Upper lobe of left lung (tissue), 6 donors: ENCODE measurements at regions not wholly inside any gene's neighbourhood (a gene's known extent, or its start where the extent isn't known, plus 50 kb on each side); places are given as distances from the start of the nearest gene placed in this dataset.

ENCODE experiments used
- ATAC-seq, 2 donors: fragments of 200-7000 bp; cut with Tn5 transposase; one replicate each; pipeline ENCODE4 v1.9.1; 2022; ENCODE audit warnings: mild to moderate bottlenecking in 2 of 2, moderate library complexity in 2 of 2; ENCODE audit not compliant: low FRiP score in 2 of 2
- DNase-seq, 2 donors: peaks; one replicate each; pipeline ENCODE4 v3.0.0-alpha.2; 2019 to 2020
- H3K27ac ChIP-seq, 4 donors: fragments of 200-600 bp; sonication (generic); one replicate each; pipeline ENCODE4 v1.5.1; 2016 to 2019
- H3K27me3 ChIP-seq, 4 donors: fragments of 200-600 bp; sonication (generic); one replicate each; pipeline ENCODE4 v1.5.1; 2017 to 2019
- H3K36me3 ChIP-seq, 4 donors: fragments of 200-600 bp; sonication (generic); one replicate each; pipeline ENCODE4 v1.5.1; 2016 to 2019
- H3K4me1 ChIP-seq, 4 donors: fragments of 200-600 bp; sonication (generic); one replicate each; pipeline ENCODE4 v1.5.1; 2018 to 2019
- H3K4me3 ChIP-seq, 4 donors: fragments of 200-600 bp; sonication (generic); one replicate each; pipeline ENCODE4 v1.5.1; 2017 to 2019; ENCODE audit warnings: mild to moderate bottlenecking in 2 of 4, moderate library complexity in 1 of 4
- H3K9me3 ChIP-seq, 4 donors: fragments of 200-600 bp; sonication (generic); one replicate each; pipeline ENCODE4 v1.5.1; 2018 to 2019
- CTCF ChIP-seq, 6 experiments: fragments of 450-650 bp in 4 of 6; fragments of 200-600 bp in 2 of 6; sonication (generic) in 2 of 6; IDR thresholded peaks; one replicate each; pipeline ENCODE4 v1.5.1; 2016 to 2019; ENCODE audit warnings: antibody characterized with exemption in 6 of 6
- EP300 ChIP-seq, 4 donors: sonication (generic); formaldehyde crosslinking; IDR thresholded peaks; one replicate each; pipeline ENCODE4 v1.5.1; 2017; ENCODE audit warnings: antibody characterized with exemption in 4 of 4, control low read depth in 2 of 4
- POLR2A ChIP-seq, 4 donors: fragments of 450-650 bp; IDR thresholded peaks; one replicate each; pipeline ENCODE4 v1.5.1; 2016 to 2017; ENCODE audit warnings: antibody characterized with exemption in 4 of 4, mild to moderate bottlenecking in 2 of 4
- POLR2AphosphoS5 ChIP-seq, 2 donors: sonication (generic); formaldehyde crosslinking; IDR thresholded peaks; one replicate each; pipeline ENCODE4 v1.5.1; 2017; ENCODE audit warnings: antibody characterized with exemption in 2 of 2
- WGBS, 2 donors: methylation state at CpG; one replicate each; pipeline ENCODE4 v1.1.5; 2017 to 2018; 5-methylcytosine and 5-hydroxymethylcytosine counted together
- donor health status: DM: no; HTN: no; CAD: no; lungs with moderate emphysema.
- donor health status: DM: no; HTN: yes; CAD: no; lungs with severe emphysema.

GRCh38 chr7:17456541-17456940 is 158.1 kb downstream of the AHR start:
- no peaks in the 10 kb centered on the region for H3K27me3 ChIP-seq
- no peak for ATAC-seq
- no peaks in the 10 kb centered on the region for H3K36me3 ChIP-seq
- H3K9me3 ChIP-seq, result no peaks in the 10 kb centered on the region
- 32 to 39% methylated on average over 2 of the region's 2 CpGs for WGBS, 2 donors
- no peaks in the 10 kb centered on the region for H3K4me1 ChIP-seq
- no peak overlapping the region for H3K4me3 ChIP-seq
- no peak overlapping the region for H3K27ac ChIP-seq
- TF ChIP-seq POLR2AphosphoS5 (IDR thresholded peaks at IDR 0.05), result no peak
- TF ChIP-seq CTCF (IDR thresholded peaks at IDR 0.05), result no peak
- TF ChIP-seq POLR2A (IDR thresholded peaks at IDR 0.05), result no peak
- TF ChIP-seq EP300 (IDR thresholded peaks at IDR 0.05), result no peak
- DNase-seq, result no peak

GRCh38 chr7:17460001-17460400 is 161.5 kb downstream of the AHR start:
- no peak overlapping the region for H3K4me3 ChIP-seq
- DNase-seq, result no peak
- ATAC-seq, result no peak
- H3K27ac ChIP-seq, result no peak overlapping the region
- no peaks in the 10 kb centered on the region for H3K9me3 ChIP-seq
- H3K4me1 ChIP-seq, result no peaks in the 10 kb centered on the region
- no peaks in the 10 kb centered on the region for H3K27me3 ChIP-seq
- TF ChIP-seq CTCF (IDR thresholded peaks at IDR 0.05) (no peak), EP300 (IDR thresholded peaks at IDR 0.05) (no peak), POLR2A (IDR thresholded peaks at IDR 0.05) (no peak), POLR2AphosphoS5 (IDR thresholded peaks at IDR 0.05) (no peak)
- no peaks in the 10 kb centered on the region for H3K36me3 ChIP-seq

GRCh38 chr7:17460665-17461064 is 162.2 kb downstream of the AHR start:
- no peaks in the 10 kb centered on the region for H3K36me3 ChIP-seq
- TF ChIP-seq CTCF (IDR thresholded peaks at IDR 0.05), result no peak
- TF ChIP-seq EP300 (IDR thresholded peaks at IDR 0.05), result no peak
- no peak for TF ChIP-seq POLR2AphosphoS5 (IDR thresholded peaks at IDR 0.05)
- TF ChIP-seq POLR2A (IDR thresholded peaks at IDR 0.05), result no peak
- H3K4me3 ChIP-seq, result no peak overlapping the region
- H3K9me3 ChIP-seq, result no peaks in the 10 kb centered on the region
- 84 to 85% methylated on average over 4 of the region's 4 CpGs for WGBS, 2 donors
- no peak overlapping the region for H3K27ac ChIP-seq
- no peaks in the 10 kb centered on the region for H3K4me1 ChIP-seq
- no peaks in the 10 kb centered on the region for H3K27me3 ChIP-seq
- ATAC-seq (no peak), DNase-seq (no peak)

GRCh38 chr7:17462131-17462631 is 163.7 kb downstream of the AHR start:
- Histone ChIP-seq H3K27me3 (no peaks in the 10 kb centered on the region), H3K9me3 (no peaks in the 10 kb centered on the region), H3K4me1 (no peaks in the 10 kb centered on the region), H3K36me3 (no peaks in the 10 kb centered on the region), H3K27ac (no peak overlapping the region), H3K4me3 (no peak overlapping the region)
- ATAC-seq (no peak), DNase-seq (no peak)
- WGBS, 2 donors, result 70 to 76% methylated on average over 3 of the region's 3 CpGs
- TF ChIP-seq POLR2AphosphoS5 (IDR thresholded peaks at IDR 0.05) (no peak), POLR2A (IDR thresholded peaks at IDR 0.05) (no peak)

GRCh38 chr7:17463511-17464085 is 165.1 kb downstream of the AHR start:
- no peaks in the 10 kb centered on the region for H3K4me1 ChIP-seq
- H3K27me3 ChIP-seq, result no peaks in the 10 kb centered on the region
- TF ChIP-seq CTCF (IDR thresholded peaks at IDR 0.05), result no peak
- no peak for TF ChIP-seq POLR2AphosphoS5 (IDR thresholded peaks at IDR 0.05)
- TF ChIP-seq POLR2A (IDR thresholded peaks at IDR 0.05), result no peak
- TF ChIP-seq EP300 (IDR thresholded peaks at IDR 0.05), result no peak
- H3K36me3 ChIP-seq, result no peaks in the 10 kb centered on the region
- H3K27ac ChIP-seq, result no peak overlapping the region
- ATAC-seq (no peak), DNase-seq (no peak)
- no peak overlapping the region for H3K4me3 ChIP-seq
- WGBS, 2 donors, result 70 to 83% methylated on average over 5 of the region's 5 CpGs
- H3K9me3 ChIP-seq, result no peaks in the 10 kb centered on the region
